IMR-90 (cell line): ENCODE measurements at regions not wholly inside any gene's neighbourhood (a gene's known extent, or its start where the extent isn't known, plus 50 kb on each side); places are given as distances from the start of the nearest gene placed in this dataset.
A peak's percentile ranks its signal among the peaks of the same experiment; 100 is the strongest.

ENCODE experiments used
- ATAC-seq: fragments of 200-7000 bp; cut with Tn5 transposase; 2 replicates; pipeline ENCODE4 v1.9.1; 2020; ENCODE audit warnings: low read depth, mild to moderate bottlenecking, moderate library complexity
- BruUV-seq: library from RNA; stranded (reverse); fragments of 400-500 nt; replicated peaks from 2 replicates; lab custom pipeline; 2021; lab: Mats Ljungman, UMichigan
- CTCF ChIA-PET: fragments of 300-600 bp; formaldehyde crosslinking; extraction: SDS; loops from one replicate; lab custom pipeline; 2021; ENCODE audit warnings: antibody characterized with exemption; lab: Yijun Ruan, JAX
- POLR2A ChIA-PET: fragments of 300-600 bp; sonication (Branson Sonifier 250); formaldehyde crosslinking; loops from one replicate; lab custom pipeline; 2022; ENCODE audit warnings: antibody characterized with exemption; ENCODE audit not compliant: unreplicated experiment; lab: Charles Lee
- DNase-seq: peaks from one replicate; pipeline ENCODE4 v3.0.0; 2013
- H2AFZ ChIP-seq: replicated peaks from 2 replicates; pipeline ENCODE3; 2013; ENCODE audit warnings: low read length, mild to moderate bottlenecking; ENCODE audit not compliant: poor library complexity
- H2AK5ac ChIP-seq: 2 replicates; pipeline ENCODE4 v1.6.1; 2013; ENCODE audit warnings: low read depth, low read length, inconsistent platforms
- H2AK9ac ChIP-seq: replicated peaks from 2 replicates; pipeline ENCODE3; 2013; ENCODE audit warnings: mild to moderate bottlenecking, low read depth, low read length, moderate library complexity; ENCODE audit not compliant: poor library complexity
- H2BK120ac ChIP-seq: 2 replicates; pipeline ENCODE4 v1.6.1; 2013; ENCODE audit warnings: low read depth, low read length, inconsistent platforms
- H2BK15ac ChIP-seq: 3 replicates; pipeline ENCODE4 v1.6.1; 2013; ENCODE audit warnings: low read depth, low read length, inconsistent platforms
- H2BK20ac ChIP-seq: 2 replicates; pipeline ENCODE4 v1.6.1; 2013; ENCODE audit warnings: low read depth, mild to moderate bottlenecking, inconsistent platforms, low read length, moderate library complexity
- H2BK5ac ChIP-seq: 2 replicates; pipeline ENCODE4 v1.6.1; 2013; ENCODE audit warnings: mild to moderate bottlenecking, low read depth, low read length, inconsistent platforms; ENCODE audit not compliant: poor library complexity, severe bottlenecking
- H3K14ac ChIP-seq: replicated peaks from 2 replicates; pipeline ENCODE4 v1.6.1; 2013; ENCODE audit warnings: low read depth, low read length, inconsistent platforms
- H3K18ac ChIP-seq: 2 replicates; pipeline ENCODE4 v1.6.1; 2013; ENCODE audit warnings: low read depth, low read length, control low read depth
- H3K23ac ChIP-seq: 2 replicates; pipeline ENCODE4 v1.6.1; 2013; ENCODE audit warnings: low read depth, low read length, inconsistent platforms
- H3K27ac ChIP-seq: 2 replicates; pipeline ENCODE4 v1.5.1; 2013; ENCODE audit warnings: mild to moderate bottlenecking, control low read depth, low read length; ENCODE audit not compliant: insufficient read depth
- H3K27me3 ChIP-seq: 2 replicates; pipeline ENCODE4 v1.6.1; 2013; ENCODE audit warnings: low read length; ENCODE audit not compliant: control insufficient read depth, insufficient read depth
- H3K36me3 ChIP-seq: 2 replicates; pipeline ENCODE4 v1.6.1; 2013; ENCODE audit warnings: low read length, mixed read lengths; ENCODE audit not compliant: control insufficient read depth, insufficient read depth
- H3K4ac ChIP-seq: 2 replicates; pipeline ENCODE4 v1.6.1; 2013; ENCODE audit warnings: low read depth, low read length, inconsistent platforms
- H3K4me1 ChIP-seq: 2 replicates; pipeline ENCODE4 v1.6.1; 2013; ENCODE audit warnings: low read length, mixed read lengths; ENCODE audit not compliant: control insufficient read depth, insufficient read depth
- H3K4me2 ChIP-seq: 2 replicates; pipeline ENCODE4 v1.6.1; 2013; ENCODE audit warnings: low read depth, mild to moderate bottlenecking, control low read depth, low read length, moderate library complexity
- H3K4me3 ChIP-seq: 2 replicates; pipeline ENCODE4 v1.5.1; 2013; ENCODE audit warnings: low read depth, mild to moderate bottlenecking, control low read depth, low read length, moderate library complexity; ENCODE audit not compliant: insufficient read depth
- H3K56ac ChIP-seq: 2 replicates; pipeline ENCODE4 v1.6.1; 2013; ENCODE audit warnings: low read length, inconsistent platforms; ENCODE audit not compliant: insufficient read depth; ENCODE audit errors: extremely low read depth
- H3K79me1 ChIP-seq, 2 experiments: 2 replicates each; pipeline ENCODE4 v1.6.1; 2013; ENCODE audit warnings: low read length in 2 of 2, inconsistent platforms in 1 of 2, low read depth in 1 of 2
- H3K9ac ChIP-seq: 2 replicates; pipeline ENCODE4 v1.6.1; 2013; ENCODE audit warnings: low read depth, low read length, control low read depth
- H3K9me1 ChIP-seq: 2 replicates; pipeline ENCODE4 v1.6.1; 2013; ENCODE audit warnings: low read length, inconsistent platforms; ENCODE audit not compliant: insufficient read depth
- H3K9me3 ChIP-seq: 2 replicates; pipeline ENCODE4 v1.6.1; 2013; ENCODE audit warnings: low read length; ENCODE audit not compliant: control insufficient read depth, insufficient read depth
- H4K20me1 ChIP-seq: 2 replicates; pipeline ENCODE4 v1.6.1; 2013; ENCODE audit warnings: low read length, inconsistent platforms; ENCODE audit not compliant: insufficient read depth
- H4K5ac ChIP-seq: 2 replicates; pipeline ENCODE4 v1.6.1; 2013; ENCODE audit warnings: mild to moderate bottlenecking, low read depth, low read length, control low read depth
- H4K8ac ChIP-seq, 2 experiments: 2 replicates each; pipeline ENCODE4 v1.6.1; 2013; ENCODE audit warnings: low read depth in 2 of 2, low read length in 2 of 2, control low read depth in 1 of 2, inconsistent platforms in 1 of 2
- H4K91ac ChIP-seq: 2 replicates; pipeline ENCODE4 v1.6.1; 2013; ENCODE audit warnings: low read depth, low read length, inconsistent platforms; ENCODE audit not compliant: insufficient read depth
- FOS ChIP-seq: fragments of 150-350 bp; IDR thresholded peaks from 2 replicates; pipeline ENCODE4 v1.6.1; 2016; ENCODE audit warnings: low read depth, low read length
- MAFK ChIP-seq: IDR thresholded peaks from 2 replicates; pipeline ENCODE4 v1.6.1; 2012; ENCODE audit warnings: low read depth, low read length, improper control_type of control experiment
- RCOR1 ChIP-seq: IDR thresholded peaks from 2 replicates; pipeline ENCODE4 v1.6.1; 2012; ENCODE audit warnings: mild to moderate bottlenecking, low read length, improper control_type of control experiment; ENCODE audit not compliant: insufficient replicate concordance
- WGBS, 2 experiments: methylation state at CpG; one replicate each; pipeline versions ENCODE4 v1.1.5 to v1.1.7; 2013; ENCODE audit warnings: missing lambda C conversion rate in 2 of 2; ENCODE audit not compliant: insufficient read length in 1 of 2; ENCODE audit errors: extremely low coverage in 2 of 2; 5-methylcytosine and 5-hydroxymethylcytosine counted together
- dilution Hi-C: fragments of 300-500 bp; cut with HindIII; formaldehyde crosslinking; loops from one replicate; pipeline ENCODE4 v1.14.3; 2018; ENCODE audit warnings: low sequenced_read_pairs; ENCODE audit not compliant: unreplicated experiment
- in situ Hi-C: fragments of 300-500 bp; cut with MboI; formaldehyde crosslinking; loops from 3 replicates; pipeline ENCODE4 v1.14.3; 2019; ENCODE audit warnings: low sequenced_read_pairs, inconsistent platforms, mixed read lengths
- intact Hi-C: fragments of 100-400 bp; cut with micrococcal nuclease; formaldehyde crosslinking; loops from 2 replicates; pipeline ENCODE4 v1.10.0; 2022
- TF ChIP-seq, protein P1 (sequence below): conservative IDR thresholded peaks from 2 replicates; pipeline ENCODE4 v1.5.1; 2012; ENCODE audit warnings: mild to moderate bottlenecking, low read depth, low read length, improper control_type of control experiment

DNA sequence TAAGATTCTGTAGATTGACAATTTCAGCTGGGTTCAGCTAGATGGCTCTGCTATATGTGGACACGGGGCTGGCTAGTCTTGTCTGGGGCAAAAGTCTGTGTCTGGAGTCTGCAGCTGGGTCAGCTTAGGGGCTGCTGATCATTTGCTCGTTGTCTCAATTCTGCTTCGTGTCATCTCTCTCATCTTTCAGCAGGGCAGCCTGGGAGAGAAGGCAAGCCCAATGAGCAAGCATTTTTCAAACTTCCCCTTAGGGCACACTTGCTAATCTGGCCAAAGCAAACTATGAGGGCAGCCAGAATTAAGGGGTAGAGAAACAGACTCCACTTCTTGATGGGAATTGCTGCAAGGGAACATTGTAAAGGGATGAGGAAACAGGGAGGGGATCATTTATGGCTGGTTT is 462.6 kb downstream of the SLC4A3 start:
- no peak overlapping the region for H3K56ac ChIP-seq
- H3K14ac ChIP-seq, result no peak overlapping the region
- POLR2A ChIA-PET, result no interaction called here
- H3K27ac ChIP-seq, result no peak overlapping the region
- no peak overlapping the region for H2AK9ac ChIP-seq
- no peaks in the 10 kb centered on the region for H3K27me3 ChIP-seq
- no peak overlapping the region for H2BK20ac ChIP-seq
- no peak for ATAC-seq
- WGBS, 2 experiments, result no CpG with 5 or more reads among the region's 3 CpGs
- no TSS peak for BruUV-seq
- H3K23ac ChIP-seq, result no peak overlapping the region
- H3K4me3 ChIP-seq, result no peak overlapping the region
- H3K4ac ChIP-seq, result no peak overlapping the region
- no peak overlapping the region for H4K91ac ChIP-seq
- H3K18ac ChIP-seq, result no peak overlapping the region
- dilution Hi-C loops (no loop called here), in situ Hi-C loops (no loop called here), intact Hi-C loops (loop anchor here (5.0 kb wide), 1 partner anchor 83 kb away; no protein-coding TSS in a partner anchor)
- H3K9ac ChIP-seq, result no peak overlapping the region
- no peak overlapping the region for H3K4me2 ChIP-seq
- H3K4me1 ChIP-seq, result no peaks in the 10 kb centered on the region
- no peak overlapping the region for H2BK5ac ChIP-seq
- no peak for TF ChIP-seq FOS
- TF ChIP-seq, protein P1, sequence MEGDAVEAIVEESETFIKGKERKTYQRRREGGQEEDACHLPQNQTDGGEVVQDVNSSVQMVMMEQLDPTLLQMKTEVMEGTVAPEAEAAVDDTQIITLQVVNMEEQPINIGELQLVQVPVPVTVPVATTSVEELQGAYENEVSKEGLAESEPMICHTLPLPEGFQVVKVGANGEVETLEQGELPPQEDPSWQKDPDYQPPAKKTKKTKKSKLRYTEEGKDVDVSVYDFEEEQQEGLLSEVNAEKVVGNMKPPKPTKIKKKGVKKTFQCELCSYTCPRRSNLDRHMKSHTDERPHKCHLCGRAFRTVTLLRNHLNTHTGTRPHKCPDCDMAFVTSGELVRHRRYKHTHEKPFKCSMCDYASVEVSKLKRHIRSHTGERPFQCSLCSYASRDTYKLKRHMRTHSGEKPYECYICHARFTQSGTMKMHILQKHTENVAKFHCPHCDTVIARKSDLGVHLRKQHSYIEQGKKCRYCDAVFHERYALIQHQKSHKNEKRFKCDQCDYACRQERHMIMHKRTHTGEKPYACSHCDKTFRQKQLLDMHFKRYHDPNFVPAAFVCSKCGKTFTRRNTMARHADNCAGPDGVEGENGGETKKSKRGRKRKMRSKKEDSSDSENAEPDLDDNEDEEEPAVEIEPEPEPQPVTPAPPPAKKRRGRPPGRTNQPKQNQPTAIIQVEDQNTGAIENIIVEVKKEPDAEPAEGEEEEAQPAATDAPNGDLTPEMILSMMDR, result no peak
- no peak for TF ChIP-seq RCOR1
- TF ChIP-seq MAFK, result no peak
- H3K9me3 ChIP-seq, result no peaks in the 10 kb centered on the region
- peak overlapping the region; percentile 40 for H2AFZ ChIP-seq
- H2BK15ac ChIP-seq, result no peak overlapping the region
- no peaks in the 10 kb centered on the region for H3K36me3 ChIP-seq
- no peak overlapping the region for H4K5ac ChIP-seq
- H4K20me1 ChIP-seq, result no peaks in the 10 kb centered on the region
- H2BK120ac ChIP-seq, result no peak overlapping the region
- DNase-seq, result no peak
- H3K79me1 ChIP-seq, result no peaks in the 10 kb centered on the region
- H3K9me1 ChIP-seq, result no peaks in the 10 kb centered on the region
- CTCF ChIA-PET, result no interaction called here
- no peak overlapping the region for H4K8ac ChIP-seq
- no peak overlapping the region for H2AK5ac ChIP-seq
